OCI-LY1 (cell line): ENCODE measurements at regions not wholly inside any gene's neighbourhood (a gene's known extent, or its start where the extent isn't known, plus 50 kb on each side); places are given as distances from the start of the nearest gene placed in this dataset.

Experiments used
- H2AFZ ChIP-seq: fragments of 200-600 bp; sonication (generic), shearing (Covaris generic); 2 replicates; pipeline ENCODE4 v1.6.0; 2014; ENCODE audit warnings: antibody characterized with exemption, mild to moderate bottlenecking, low read length
- H3F3A ChIP-seq: fragments of 200-600 bp; sonication (generic), shearing (Covaris generic); 2 replicates; pipeline ENCODE4 v1.6.0; 2014; ENCODE audit warnings: mild to moderate bottlenecking, antibody characterized with exemption, low read length, moderate library complexity; ENCODE audit not compliant: insufficient read depth
- H3K27ac ChIP-seq: fragments of 200-600 bp; sonication (generic); 2 replicates; pipeline ENCODE4 v1.5.1; 2014; ENCODE audit warnings: low read length, mixed run types, mild to moderate bottlenecking, low read depth; ENCODE audit not compliant: poor library complexity, severe bottlenecking
- H3K27me3 ChIP-seq: fragments of 200-600 bp; sonication (generic); 2 replicates; pipeline ENCODE4 v1.6.0; 2014; ENCODE audit warnings: antibody characterized with exemption, mild to moderate bottlenecking, low read length, moderate library complexity; ENCODE audit not compliant: insufficient read depth
- H3K36me3 ChIP-seq: fragments of 200-600 bp; sonication (generic); 2 replicates; pipeline ENCODE4 v1.6.1; 2014; ENCODE audit warnings: mild to moderate bottlenecking, antibody characterized with exemption, low read length, moderate library complexity, mixed read lengths; ENCODE audit not compliant: insufficient read depth
- H3K4me1 ChIP-seq: fragments of 200-600 bp; sonication (generic); 2 replicates; pipeline ENCODE4 v1.5.1; 2014; ENCODE audit warnings: mild to moderate bottlenecking, low read length, moderate library complexity; ENCODE audit not compliant: insufficient read depth, severe bottlenecking
- H3K4me2 ChIP-seq: fragments of 200-600 bp; sonication (generic), shearing (Covaris generic); 2 replicates; pipeline ENCODE4 v1.6.1; 2014; ENCODE audit warnings: low read length
- H3K4me3 ChIP-seq: fragments of 200-600 bp; sonication (generic); 2 replicates; pipeline ENCODE4 v1.5.1; 2014; ENCODE audit warnings: low read length, low read depth, mild to moderate bottlenecking, mixed read lengths; ENCODE audit not compliant: poor library complexity, severe bottlenecking
- H3K79me2 ChIP-seq: fragments of 200-600 bp; shearing (Covaris generic); 2 replicates; pipeline ENCODE4 v1.6.1; 2016; ENCODE audit warnings: mixed run types, low read length, mixed read lengths; ENCODE audit not compliant: insufficient read depth
- H3K9ac ChIP-seq: fragments of 200-600 bp; sonication (generic), shearing (Covaris generic); 2 replicates; pipeline ENCODE4 v1.6.1; 2014; ENCODE audit warnings: mild to moderate bottlenecking, low read length, mixed read lengths
- H3K9me2 ChIP-seq: fragments of 200-600 bp; sonication (generic), shearing (Covaris generic); 2 replicates; pipeline ENCODE4 v1.6.1; 2014; ENCODE audit warnings: low read depth, mild to moderate bottlenecking, low read length, mixed read lengths
- H3K9me3 ChIP-seq: fragments of 200-600 bp; shearing (Covaris generic); 2 replicates; pipeline ENCODE4 v1.6.1; 2014; ENCODE audit warnings: low read length, mixed read lengths
- H4K20me1 ChIP-seq: fragments of 200-600 bp; sonication (generic), shearing (Covaris generic); 2 replicates; pipeline ENCODE4 v1.6.0; 2016; ENCODE audit warnings: mild to moderate bottlenecking, low read length; ENCODE audit not compliant: insufficient read depth
- CTCF ChIP-seq: fragments of 200-600 bp; sonication (generic), shearing (Covaris generic); IDR thresholded peaks from 2 replicates; pipeline ENCODE4 v1.5.1; 2017; ENCODE audit warnings: mild to moderate bottlenecking, antibody characterized with exemption, low read length, moderate library complexity, mixed read lengths
- EZH2 ChIP-seq: fragments of 200-600 bp; sonication (generic), shearing (Covaris generic); IDR thresholded peaks from 2 replicates; pipeline ENCODE4 v1.8.0; 2017; ENCODE audit warnings: borderline replicate concordance, mixed run types, mild to moderate bottlenecking, antibody characterized with exemption, low read length, moderate library complexity, mixed read lengths

GRCh38 chrX:968148-968965 lies 244.1 kb downstream of the CRLF2 start:
- H3K79me2 ChIP-seq = no peaks in the 10 kb centered on the region
- no peaks in the 10 kb centered on the region for H3F3A ChIP-seq
- no peak overlapping the region for H3K9ac ChIP-seq
- no peaks in the 10 kb centered on the region for H3K9me3 ChIP-seq
- no peaks in the 10 kb centered on the region for H3K4me1 ChIP-seq
- no peaks in the 10 kb centered on the region for H3K9me2 ChIP-seq
- H3K4me2 ChIP-seq = no peak overlapping the region
- no peak overlapping the region for H3K4me3 ChIP-seq
- H4K20me1 ChIP-seq = no peaks in the 10 kb centered on the region
- no peak overlapping the region for H2AFZ ChIP-seq
- no peaks in the 10 kb centered on the region for H3K36me3 ChIP-seq
- TF ChIP-seq CTCF (no peak), EZH2 (no peak)
- H3K27ac ChIP-seq = no peak overlapping the region
- no peaks in the 10 kb centered on the region for H3K27me3 ChIP-seq

GRCh38 chrX:966396-967070 lies 245.9 kb downstream of the CRLF2 start:
- Histone ChIP-seq H3K27ac (no peak overlapping the region), H3K9ac (no peak overlapping the region), H4K20me1 (no peaks in the 10 kb centered on the region), H3F3A (no peaks in the 10 kb centered on the region), H3K4me2 (no peak overlapping the region), H3K4me3 (no peak overlapping the region), H3K36me3 (no peaks in the 10 kb centered on the region), H2AFZ (no peak overlapping the region), H3K79me2 (no peaks in the 10 kb centered on the region), H3K27me3 (no peaks in the 10 kb centered on the region), H3K9me3 (no peaks in the 10 kb centered on the region), H3K9me2 (no peaks in the 10 kb centered on the region), H3K4me1 (no peaks in the 10 kb centered on the region)
- TF ChIP-seq EZH2 = no peak
- no peak for TF ChIP-seq CTCF

GRCh38 chrX:964831-965416 lies 247.5 kb downstream of the CRLF2 start:
- no peaks in the 10 kb centered on the region for H4K20me1 ChIP-seq
- H3K4me1 ChIP-seq = no peaks in the 10 kb centered on the region
- no peaks in the 10 kb centered on the region for H3F3A ChIP-seq
- H3K9ac ChIP-seq = no peak overlapping the region
- H3K27ac ChIP-seq = no peak overlapping the region
- no peaks in the 10 kb centered on the region for H3K36me3 ChIP-seq
- H3K9me2 ChIP-seq = no peaks in the 10 kb centered on the region
- TF ChIP-seq EZH2 (no peak), CTCF (no peak)
- no peak overlapping the region for H3K4me3 ChIP-seq
- H2AFZ ChIP-seq = no peak overlapping the region
- no peaks in the 10 kb centered on the region for H3K79me2 ChIP-seq
- no peaks in the 10 kb centered on the region for H3K9me3 ChIP-seq
- no peaks in the 10 kb centered on the region for H3K27me3 ChIP-seq
- H3K4me2 ChIP-seq = no peak overlapping the region
